K562 (cell line): ENCODE measurements at regions not wholly inside any gene's neighbourhood (a gene's known extent, or its start where the extent isn't known, plus 50 kb on each side); places are given as distances from the start of the nearest gene placed in this dataset.

Source experiments
- FOXP1 ChIP-seq: sonication (generic); formaldehyde crosslinking; IDR thresholded peaks from 2 replicates; pipeline ENCODE4 v1.8.0; 2022; ENCODE audit warnings: mild to moderate bottlenecking, missing genetic modification reagents
- SP1 ChIP-seq: sonication (generic); formaldehyde crosslinking; IDR thresholded peaks from 2 replicates; pipeline ENCODE4 v1.8.1; 2022; ENCODE audit warnings: mild to moderate bottlenecking, missing genetic modification reagents
- ZNF644 ChIP-seq: fragments of 200-800 bp; sonication (Bioruptor generic); IDR thresholded peaks from 2 replicates; pipeline ENCODE4 v1.6.1; 2016; ENCODE audit warnings: low read depth, missing genetic modification characterization, missing compliant biosample characterization
- TF ChIP-seq, protein P1 (sequence below), 2 experiments: fragments of 450-650 bp; IDR thresholded peaks; 2 replicates each; pipeline ENCODE4 v1.6.1; 2016
- TF ChIP-seq, protein P2 (sequence below): sonication (generic); formaldehyde crosslinking; IDR thresholded peaks from 2 replicates; pipeline ENCODE4 v1.8.0; 2023; ENCODE audit warnings: missing genetic modification reagents, mild to moderate bottlenecking, borderline replicate concordance

GRCh38 chr13:76656056-76656455 lies 230.1 kb downstream of the KCTD12 start (continued):
- TF ChIP-seq, protein P1, sequence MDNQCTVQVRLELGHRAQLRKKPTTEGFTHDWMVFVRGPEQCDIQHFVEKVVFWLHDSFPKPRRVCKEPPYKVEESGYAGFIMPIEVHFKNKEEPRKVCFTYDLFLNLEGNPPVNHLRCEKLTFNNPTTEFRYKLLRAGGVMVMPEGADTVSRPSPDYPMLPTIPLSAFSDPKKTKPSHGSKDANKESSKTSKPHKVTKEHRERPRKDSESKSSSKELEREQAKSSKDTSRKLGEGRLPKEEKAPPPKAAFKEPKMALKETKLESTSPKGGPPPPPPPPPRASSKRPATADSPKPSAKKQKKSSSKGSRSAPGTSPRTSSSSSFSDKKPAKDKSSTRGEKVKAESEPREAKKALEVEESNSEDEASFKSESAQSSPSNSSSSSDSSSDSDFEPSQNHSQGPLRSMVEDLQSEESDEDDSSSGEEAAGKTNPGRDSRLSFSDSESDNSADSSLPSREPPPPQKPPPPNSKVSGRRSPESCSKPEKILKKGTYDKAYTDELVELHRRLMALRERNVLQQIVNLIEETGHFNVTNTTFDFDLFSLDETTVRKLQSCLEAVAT (IDR thresholded peaks at IDR 0.05), result no peak
- TF ChIP-seq, protein P2, sequence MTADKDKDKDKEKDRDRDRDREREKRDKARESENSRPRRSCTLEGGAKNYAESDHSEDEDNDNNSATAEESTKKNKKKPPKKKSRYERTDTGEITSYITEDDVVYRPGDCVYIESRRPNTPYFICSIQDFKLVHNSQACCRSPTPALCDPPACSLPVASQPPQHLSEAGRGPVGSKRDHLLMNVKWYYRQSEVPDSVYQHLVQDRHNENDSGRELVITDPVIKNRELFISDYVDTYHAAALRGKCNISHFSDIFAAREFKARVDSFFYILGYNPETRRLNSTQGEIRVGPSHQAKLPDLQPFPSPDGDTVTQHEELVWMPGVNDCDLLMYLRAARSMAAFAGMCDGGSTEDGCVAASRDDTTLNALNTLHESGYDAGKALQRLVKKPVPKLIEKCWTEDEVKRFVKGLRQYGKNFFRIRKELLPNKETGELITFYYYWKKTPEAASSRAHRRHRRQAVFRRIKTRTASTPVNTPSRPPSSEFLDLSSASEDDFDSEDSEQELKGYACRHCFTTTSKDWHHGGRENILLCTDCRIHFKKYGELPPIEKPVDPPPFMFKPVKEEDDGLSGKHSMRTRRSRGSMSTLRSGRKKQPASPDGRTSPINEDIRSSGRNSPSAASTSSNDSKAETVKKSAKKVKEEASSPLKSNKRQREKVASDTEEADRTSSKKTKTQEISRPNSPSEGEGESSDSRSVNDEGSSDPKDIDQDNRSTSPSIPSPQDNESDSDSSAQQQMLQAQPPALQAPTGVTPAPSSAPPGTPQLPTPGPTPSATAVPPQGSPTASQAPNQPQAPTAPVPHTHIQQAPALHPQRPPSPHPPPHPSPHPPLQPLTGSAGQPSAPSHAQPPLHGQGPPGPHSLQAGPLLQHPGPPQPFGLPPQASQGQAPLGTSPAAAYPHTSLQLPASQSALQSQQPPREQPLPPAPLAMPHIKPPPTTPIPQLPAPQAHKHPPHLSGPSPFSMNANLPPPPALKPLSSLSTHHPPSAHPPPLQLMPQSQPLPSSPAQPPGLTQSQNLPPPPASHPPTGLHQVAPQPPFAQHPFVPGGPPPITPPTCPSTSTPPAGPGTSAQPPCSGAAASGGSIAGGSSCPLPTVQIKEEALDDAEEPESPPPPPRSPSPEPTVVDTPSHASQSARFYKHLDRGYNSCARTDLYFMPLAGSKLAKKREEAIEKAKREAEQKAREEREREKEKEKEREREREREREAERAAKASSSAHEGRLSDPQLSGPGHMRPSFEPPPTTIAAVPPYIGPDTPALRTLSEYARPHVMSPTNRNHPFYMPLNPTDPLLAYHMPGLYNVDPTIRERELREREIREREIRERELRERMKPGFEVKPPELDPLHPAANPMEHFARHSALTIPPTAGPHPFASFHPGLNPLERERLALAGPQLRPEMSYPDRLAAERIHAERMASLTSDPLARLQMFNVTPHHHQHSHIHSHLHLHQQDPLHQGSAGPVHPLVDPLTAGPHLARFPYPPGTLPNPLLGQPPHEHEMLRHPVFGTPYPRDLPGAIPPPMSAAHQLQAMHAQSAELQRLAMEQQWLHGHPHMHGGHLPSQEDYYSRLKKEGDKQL (CRISPR knock-in tag), result no peak
- TF ChIP-seq ZNF644 (no peak), SP1 (no peak), FOXP1 (CRISPR knock-in tag) (no peak)
